Lower leg skin (tissue), 4 donors: ENCODE measurements at regions not wholly inside any gene's neighbourhood (a gene's known extent, or its start where the extent isn't known, plus 50 kb on each side); places are given as distances from the start of the nearest gene placed in this dataset.

Experiments
- DNase-seq, 2 donors: peaks; one replicate each; pipeline ENCODE4 v3.0.0-alpha.2; 2019; ENCODE audit warnings: low spot score in 2 of 2
- H3K4me3 ChIP-seq: fragments of 200-600 bp; sonication (generic); 2 replicates; pipeline ENCODE4 v1.5.1; 2017; ENCODE audit warnings: mild to moderate bottlenecking, low read depth; ENCODE audit not compliant: poor library complexity, severe bottlenecking
- POLR2A ChIP-seq, 2 donors: fragments of 450-650 bp; IDR thresholded peaks; one replicate each; pipeline ENCODE4 v1.6.1; 2016 to 2017; ENCODE audit warnings: antibody characterized with exemption in 2 of 2, mild to moderate bottlenecking in 1 of 2, moderate library complexity in 1 of 2
- WGBS, 2 donors: methylation state at CpG; one replicate each; pipeline ENCODE4 v1.1.5; 2018; 5-methylcytosine and 5-hydroxymethylcytosine counted together
- intact Hi-C: fragments of 100-400 bp; cut with DNase I; formaldehyde crosslinking; loops from one replicate; pipeline ENCODE4 v1.15.0; 2023; ENCODE audit warnings: low total_unique reads
- TF ChIP-seq, protein P1 (sequence below), 3 donors: fragments of 450-650 bp; IDR thresholded peaks; one replicate each; pipeline ENCODE4 v1.5.1; 2016; ENCODE audit warnings: antibody characterized with exemption in 3 of 3, mild to moderate bottlenecking in 3 of 3, moderate library complexity in 2 of 3

DNA sequence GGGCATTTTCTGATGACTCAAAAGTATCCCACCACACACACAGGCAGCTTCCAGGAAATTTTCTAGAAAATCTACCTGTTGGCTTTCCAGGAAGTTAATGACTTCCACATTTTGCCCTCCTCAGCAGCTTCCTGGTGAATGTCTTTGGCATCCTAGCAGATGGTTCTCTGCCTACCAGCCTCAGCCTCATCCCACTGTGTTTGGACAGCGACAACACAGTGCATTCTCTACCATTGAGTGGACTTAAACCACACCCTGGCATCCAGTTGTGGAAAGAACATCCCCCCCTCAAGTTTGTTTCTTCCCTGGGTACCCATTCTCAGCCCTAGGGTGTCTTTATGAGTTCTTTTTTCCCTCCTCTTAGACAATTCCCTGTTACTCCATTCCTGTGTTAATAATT is 50.8 kb upstream of the GADL1 start:
- WGBS, 2 donors: 90 to 95% methylated on average over 1 of the region's 1 CpG
- TF ChIP-seq, protein P1, sequence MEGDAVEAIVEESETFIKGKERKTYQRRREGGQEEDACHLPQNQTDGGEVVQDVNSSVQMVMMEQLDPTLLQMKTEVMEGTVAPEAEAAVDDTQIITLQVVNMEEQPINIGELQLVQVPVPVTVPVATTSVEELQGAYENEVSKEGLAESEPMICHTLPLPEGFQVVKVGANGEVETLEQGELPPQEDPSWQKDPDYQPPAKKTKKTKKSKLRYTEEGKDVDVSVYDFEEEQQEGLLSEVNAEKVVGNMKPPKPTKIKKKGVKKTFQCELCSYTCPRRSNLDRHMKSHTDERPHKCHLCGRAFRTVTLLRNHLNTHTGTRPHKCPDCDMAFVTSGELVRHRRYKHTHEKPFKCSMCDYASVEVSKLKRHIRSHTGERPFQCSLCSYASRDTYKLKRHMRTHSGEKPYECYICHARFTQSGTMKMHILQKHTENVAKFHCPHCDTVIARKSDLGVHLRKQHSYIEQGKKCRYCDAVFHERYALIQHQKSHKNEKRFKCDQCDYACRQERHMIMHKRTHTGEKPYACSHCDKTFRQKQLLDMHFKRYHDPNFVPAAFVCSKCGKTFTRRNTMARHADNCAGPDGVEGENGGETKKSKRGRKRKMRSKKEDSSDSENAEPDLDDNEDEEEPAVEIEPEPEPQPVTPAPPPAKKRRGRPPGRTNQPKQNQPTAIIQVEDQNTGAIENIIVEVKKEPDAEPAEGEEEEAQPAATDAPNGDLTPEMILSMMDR (IDR thresholded peaks at IDR 0.05): no peak
- no peak for TF ChIP-seq POLR2A (IDR thresholded peaks at IDR 0.05)
- intact Hi-C loops: no loop called here
- no peak for DNase-seq
- no peak overlapping the region for H3K4me3 ChIP-seq

DNA sequence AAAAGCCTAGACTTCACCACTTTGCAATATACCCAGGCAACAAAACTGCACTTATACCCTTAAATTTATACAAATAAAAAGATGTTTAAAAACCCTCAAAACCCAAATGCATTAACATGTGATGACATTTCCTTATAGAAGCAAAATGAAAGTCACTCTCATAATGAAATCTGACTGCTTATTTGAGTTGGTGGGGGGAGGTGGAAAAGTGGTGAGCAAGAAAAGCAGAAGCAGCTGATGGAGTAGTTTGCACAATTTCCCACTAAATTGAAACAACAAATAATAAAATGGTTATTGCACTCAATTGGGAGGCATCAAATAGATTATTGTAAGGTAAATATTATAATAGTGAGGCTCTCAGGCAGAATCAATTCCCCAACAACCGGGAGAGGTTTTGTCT is 54.0 kb upstream of the GADL1 start:
- no peak for DNase-seq
- no peak overlapping the region for H3K4me3 ChIP-seq
- 80 to 85% methylated on average over 1 of the region's 1 CpG for WGBS, 2 donors
- intact Hi-C loops: no loop called here
- no peak for TF ChIP-seq POLR2A (IDR thresholded peaks at IDR 0.05)
- TF ChIP-seq, protein P1 (IDR thresholded peaks at IDR 0.05): no peak

DNA sequence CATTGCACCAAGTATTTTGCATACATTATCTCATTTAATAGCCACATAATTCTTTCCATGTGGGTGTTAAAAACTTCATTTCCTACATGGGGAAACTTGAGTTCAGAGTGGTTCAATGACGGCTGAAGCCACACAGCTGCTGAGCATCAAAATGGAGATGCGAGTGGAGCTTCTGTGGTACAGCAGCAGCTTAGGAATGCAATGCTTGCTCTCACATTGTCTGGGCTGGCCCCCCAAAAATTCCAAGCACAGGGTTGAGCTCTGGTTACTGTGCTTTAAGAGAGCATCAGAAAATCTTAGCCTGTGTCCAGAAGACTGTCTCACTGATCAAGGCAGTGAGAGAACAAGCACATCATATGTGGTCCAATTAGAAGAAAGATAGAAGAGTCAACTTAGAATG is 57.4 kb upstream of the GADL1 start:
- TF ChIP-seq, protein P1 (IDR thresholded peaks at IDR 0.05): no peak
- no peak overlapping the region for H3K4me3 ChIP-seq
- 82 to 89% methylated on average over 2 of the region's 2 CpGs for WGBS, 2 donors
- no peak for DNase-seq
- intact Hi-C loops: no loop called here

- 54 to 70% methylated on average over 3 of the region's 3 CpGs for WGBS, 2 donors
Measured at GRCh38 chr3:30952786-30953185, 58.3 kb upstream of the GADL1 start.

GRCh38 chr3:30954426-30954825 is 60.0 kb upstream of the GADL1 start:
- TF ChIP-seq, protein P1 (IDR thresholded peaks at IDR 0.05): no peak
- no peak for TF ChIP-seq POLR2A (IDR thresholded peaks at IDR 0.05)
- DNase-seq: no peak
- WGBS, 2 donors: 50 to 81% methylated on average over 1 of the region's 1 CpG
- H3K4me3 ChIP-seq: no peak overlapping the region
- intact Hi-C loops: no loop called here

More at GRCh38 chr3:30952786-30953185, 58.3 kb upstream of the GADL1 start:
- DNase-seq: no peak
- no peak overlapping the region for H3K4me3 ChIP-seq
- TF ChIP-seq, protein P1 (IDR thresholded peaks at IDR 0.05): no peak
- intact Hi-C loops: no loop called here

- H3K4me3 ChIP-seq: no peak overlapping the region
- intact Hi-C loops: no loop called here
- WGBS, 2 donors: 83 to 95% methylated on average over 2 of the region's 2 CpGs
- TF ChIP-seq, protein P1 (IDR thresholded peaks at IDR 0.05): no peak
- TF ChIP-seq POLR2A (IDR thresholded peaks at IDR 0.05): no peak
- DNase-seq: no peak
Measured at GRCh38 chr3:30962084-30962483, 67.6 kb upstream of the GADL1 start.
